ENCODE measurements at regions not wholly inside any gene's neighbourhood (a gene's known extent, or its start where the extent isn't known, plus 50 kb on each side); places are given as distances from the start of the nearest gene placed in this dataset.
A peak's percentile ranks its signal among the peaks of the same experiment; 100 is the strongest.

DNA sequence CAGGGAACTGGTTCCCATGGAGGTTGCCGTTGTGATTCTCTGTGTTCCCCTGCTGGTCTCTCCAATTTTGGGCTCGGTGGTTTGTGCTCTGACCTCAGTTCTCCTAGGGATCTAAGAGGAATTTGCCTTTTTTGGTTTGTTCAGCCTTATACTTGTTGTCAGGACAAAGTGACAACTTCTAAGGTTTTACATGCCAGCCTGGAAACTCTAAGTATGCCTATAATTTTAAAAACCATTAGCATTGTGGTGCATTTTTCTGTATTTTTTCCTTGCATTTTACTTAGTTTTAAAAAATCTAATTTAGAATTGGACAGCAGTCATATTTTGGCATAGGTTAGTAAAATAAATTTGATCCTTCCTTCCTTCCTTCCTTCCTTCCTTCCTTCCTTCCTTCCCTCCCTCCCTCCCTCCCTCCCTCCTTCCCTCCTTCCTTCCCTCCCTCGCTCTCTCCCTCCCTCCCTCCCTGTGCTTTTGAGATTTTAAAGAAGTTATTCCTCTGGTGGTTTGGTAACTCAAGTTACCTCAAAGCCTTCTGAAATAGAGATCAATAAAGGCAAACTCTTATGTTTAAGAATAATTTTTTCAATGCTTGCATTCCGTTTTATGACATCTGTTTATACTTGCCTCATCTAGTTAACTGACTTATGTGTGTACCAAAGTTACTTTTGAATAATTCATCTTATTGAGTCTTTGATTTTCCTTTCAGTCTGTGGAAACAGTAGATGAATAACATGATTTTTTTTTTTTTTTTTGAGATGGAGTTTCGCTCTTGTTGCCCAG lies 141.3 kb upstream of the RGS17 start:
- DNase-seq (ENCODE audit: low spot score): peak; percentile 43

DNA sequence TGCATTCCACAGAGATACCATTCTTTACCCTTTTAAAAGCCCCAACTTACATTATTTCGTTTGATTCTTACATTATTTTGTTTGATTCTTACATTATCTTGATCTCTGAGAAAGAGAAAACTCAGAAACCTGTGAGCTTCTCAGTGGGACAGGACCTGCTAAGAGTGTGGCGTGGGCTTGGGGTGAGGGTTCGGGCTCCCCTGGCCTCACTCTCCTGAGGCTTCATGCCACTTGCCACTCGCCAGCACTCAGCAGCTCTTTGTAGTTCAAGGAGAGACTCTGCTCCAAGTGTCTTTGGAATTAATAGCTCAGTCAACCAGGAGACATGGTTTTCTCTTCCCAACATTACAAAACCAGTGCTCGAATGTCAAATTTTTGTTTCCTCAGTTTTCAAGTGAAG lies 132.4 kb upstream of the RGS17 start:
- peak; percentile 28 for DNase-seq (ENCODE audit: low spot score)

DNA sequence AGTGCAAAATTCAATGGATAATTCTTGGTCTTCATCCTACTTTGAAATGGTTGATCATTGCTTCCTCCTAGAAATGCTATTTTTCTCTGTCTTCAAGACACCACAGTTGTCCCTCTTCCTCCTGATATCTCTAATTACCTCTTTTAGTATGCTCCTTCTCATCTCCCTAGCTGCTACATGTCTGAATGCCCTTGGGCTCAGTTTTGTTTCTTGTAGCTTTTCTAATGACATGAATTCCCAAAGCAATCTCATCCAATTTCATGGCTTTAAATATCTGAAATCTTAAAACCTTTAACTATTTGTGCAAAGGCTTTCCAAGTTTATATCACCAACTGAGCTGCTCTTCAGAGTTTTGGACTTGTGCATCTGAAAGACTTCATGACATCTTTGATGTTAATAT lies 120.2 kb upstream of the RGS17 start:
- DNase-seq (ENCODE audit: low spot score): no peak

DNA sequence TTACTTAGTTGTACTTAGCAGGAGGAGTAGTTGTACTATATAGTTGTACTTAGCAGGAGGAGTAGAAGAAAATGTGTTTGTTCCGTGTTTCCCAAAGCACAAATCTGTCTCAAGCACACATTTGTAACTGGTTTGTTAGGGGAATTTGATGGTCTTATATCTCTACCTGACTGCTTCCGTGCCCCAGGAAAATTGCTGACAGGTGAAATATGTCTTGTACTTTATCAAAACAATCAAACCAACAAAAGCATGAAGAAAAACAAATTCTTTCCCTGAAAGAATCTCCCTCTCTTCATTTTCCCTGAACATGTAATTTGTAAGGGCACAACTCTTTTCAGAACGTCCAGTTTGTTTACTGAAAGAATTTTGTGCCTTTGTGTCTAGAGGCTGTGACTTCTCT lies 106.6 kb upstream of the RGS17 start:
- no peak for DNase-seq (ENCODE audit: low spot score)

DNA sequence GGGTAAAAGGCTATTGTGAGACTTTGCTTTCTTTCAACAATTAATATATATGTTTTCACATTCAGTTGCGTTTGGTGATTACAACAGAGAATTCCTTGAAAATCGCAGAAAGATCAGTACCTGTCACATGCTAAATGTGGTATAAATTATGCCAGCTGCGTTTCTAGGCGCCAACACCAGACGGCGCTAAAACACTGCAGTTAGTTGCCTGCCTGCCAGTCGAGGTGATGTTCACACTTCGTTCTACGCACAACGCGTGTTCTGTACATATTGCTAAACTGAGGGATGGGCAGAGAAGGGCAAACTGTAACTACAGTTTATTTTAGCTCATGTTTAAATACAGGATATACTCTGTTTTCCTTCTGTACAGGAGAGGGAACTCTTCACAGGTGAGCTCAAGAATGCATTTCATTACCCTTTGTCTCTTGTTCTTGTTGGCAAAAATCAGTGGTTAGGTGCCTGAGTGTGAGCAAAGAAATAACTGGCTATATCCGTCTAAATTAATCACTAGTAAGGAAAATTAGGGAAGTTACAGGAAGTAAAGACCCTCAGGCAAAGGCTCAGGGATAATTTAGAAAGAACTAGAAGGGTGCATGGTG lies 100.1 kb upstream of the RGS17 start:
- no peak for DNase-seq (ENCODE audit: low spot score)

DNA sequence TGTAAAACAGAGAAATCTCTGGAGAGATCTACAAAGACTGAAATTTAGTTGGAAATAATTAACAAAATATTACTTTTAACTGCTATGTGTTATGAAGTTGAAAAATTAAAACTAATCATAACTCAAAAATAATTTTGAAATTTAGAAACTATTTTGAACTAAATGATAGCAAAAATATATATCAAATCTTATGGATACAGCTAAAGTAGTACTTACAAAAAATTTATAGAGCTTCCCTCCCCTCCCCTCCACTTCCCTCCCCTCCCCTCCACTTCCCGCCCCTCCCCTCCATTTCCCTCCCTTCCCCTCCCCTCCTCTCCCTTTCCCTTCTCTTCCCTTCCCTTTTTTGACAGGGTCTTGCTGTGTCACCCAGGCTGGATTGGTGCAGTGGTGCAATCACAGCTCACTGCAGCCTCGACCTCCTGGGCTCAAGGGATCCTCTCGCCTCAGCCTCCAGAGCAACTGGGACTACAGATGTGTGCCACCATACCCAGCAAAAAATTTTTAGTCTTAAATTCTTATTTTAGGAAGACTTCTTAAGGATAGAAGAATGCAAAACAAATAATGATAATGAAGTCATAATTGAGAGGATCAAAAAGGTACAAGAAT lies 87.2 kb upstream of the RGS17 start:
- no peak for DNase-seq (ENCODE audit: low spot score)

DNA sequence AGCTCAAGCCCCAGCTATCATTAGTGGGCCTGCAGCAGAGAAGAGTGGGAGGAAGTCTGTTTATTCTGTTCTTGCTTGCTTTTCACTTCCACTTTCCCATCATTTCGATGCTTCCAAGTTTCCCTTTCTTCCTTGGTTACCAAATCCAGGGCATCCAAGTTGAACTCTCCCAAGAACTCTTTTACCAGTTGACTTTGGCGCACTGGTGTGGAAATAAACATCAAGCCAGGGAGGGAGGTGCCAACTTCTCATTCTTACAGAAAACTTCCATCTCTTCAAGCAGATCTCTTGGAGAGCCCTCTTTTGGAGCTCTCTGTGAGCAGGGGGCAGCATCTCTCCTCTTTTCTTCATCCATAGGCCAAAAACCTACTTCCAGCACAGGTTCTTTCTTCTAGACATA lies 85.7 kb upstream of the RGS17 start:
- DNase-seq (ENCODE audit: low spot score): no peak

DNA sequence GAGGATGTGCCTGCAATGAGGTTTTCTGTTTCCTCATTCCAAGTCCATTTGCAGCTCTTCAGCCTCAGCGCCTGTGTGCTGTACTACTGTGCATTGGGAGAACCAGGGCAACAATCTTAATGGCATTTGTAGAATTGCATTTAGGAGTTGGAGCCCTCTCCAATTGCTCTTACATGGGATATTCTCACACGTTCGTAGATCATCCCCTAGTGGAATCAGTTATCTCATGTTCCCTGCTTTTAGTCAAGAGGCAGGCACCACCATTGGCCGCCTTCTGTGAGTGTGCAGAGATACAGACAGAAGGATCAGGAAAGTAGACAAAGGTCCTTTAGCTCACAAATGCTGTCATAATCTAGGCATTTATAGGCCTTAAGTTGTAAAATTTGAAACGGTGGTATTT lies 84.2 kb upstream of the RGS17 start:
- no peak for DNase-seq (ENCODE audit: low spot score)

DNA sequence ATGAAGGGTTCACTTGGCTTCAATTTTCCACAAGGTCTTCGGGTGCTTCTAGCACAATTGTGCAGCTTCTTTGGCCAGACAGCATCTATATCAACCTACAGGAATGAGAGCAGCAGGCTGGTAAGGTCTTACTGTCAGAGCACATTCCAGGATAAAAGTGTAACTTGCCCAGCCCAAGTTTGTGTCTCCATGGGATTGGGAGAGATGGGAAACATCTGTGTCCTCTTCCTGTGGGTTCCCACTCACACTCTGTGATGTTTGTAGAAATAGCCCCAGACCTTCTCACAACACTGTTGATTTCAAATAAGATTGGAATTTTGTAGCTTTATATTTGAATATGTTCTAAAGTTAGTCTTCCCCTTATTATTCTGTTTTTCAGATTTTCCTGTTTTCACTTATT lies 83.4 kb upstream of the RGS17 start:
- DNase-seq (ENCODE audit: low spot score): no peak

DNA sequence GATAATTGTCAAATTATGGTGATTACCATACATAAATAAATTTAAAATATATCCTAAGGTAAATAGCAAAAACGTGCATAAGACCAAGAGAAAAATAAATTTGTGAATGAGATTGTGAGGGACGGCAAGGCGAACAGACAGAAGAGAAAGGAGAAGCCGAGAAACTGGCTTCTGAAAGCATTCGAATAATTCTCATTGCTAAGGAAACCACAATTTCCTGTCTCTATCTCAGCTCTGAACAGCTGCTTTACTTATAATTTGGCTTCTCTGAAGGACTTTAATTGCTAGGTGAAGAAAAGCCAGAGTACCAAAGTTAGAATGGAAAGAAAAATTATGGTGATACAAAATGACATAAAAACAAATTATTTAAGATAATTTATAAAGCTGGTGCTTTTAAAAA lies 79.0 kb upstream of the RGS17 start:
- no peak for DNase-seq (ENCODE audit: low spot score)

DNA sequence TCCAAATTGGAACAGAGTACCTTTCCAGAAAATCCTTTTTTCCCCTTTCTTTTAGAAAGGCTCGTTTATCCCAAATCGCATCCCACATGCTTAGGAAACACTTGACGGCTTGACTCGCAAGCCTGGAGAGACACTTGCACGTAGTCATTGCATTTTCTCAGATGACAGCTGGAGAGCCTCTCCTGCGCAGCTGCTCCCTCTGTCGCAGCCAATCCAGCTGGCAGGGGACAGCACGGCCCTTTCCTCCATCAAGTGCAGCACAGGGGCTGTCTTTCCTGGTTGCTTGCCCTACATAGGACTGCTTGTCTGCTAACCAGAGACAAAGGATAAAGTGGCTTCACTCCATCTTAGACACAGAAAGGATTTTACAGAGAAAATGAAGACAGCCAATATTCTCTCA lies 77.6 kb upstream of the RGS17 start:
- no peak for DNase-seq (ENCODE audit: low spot score)

DNA sequence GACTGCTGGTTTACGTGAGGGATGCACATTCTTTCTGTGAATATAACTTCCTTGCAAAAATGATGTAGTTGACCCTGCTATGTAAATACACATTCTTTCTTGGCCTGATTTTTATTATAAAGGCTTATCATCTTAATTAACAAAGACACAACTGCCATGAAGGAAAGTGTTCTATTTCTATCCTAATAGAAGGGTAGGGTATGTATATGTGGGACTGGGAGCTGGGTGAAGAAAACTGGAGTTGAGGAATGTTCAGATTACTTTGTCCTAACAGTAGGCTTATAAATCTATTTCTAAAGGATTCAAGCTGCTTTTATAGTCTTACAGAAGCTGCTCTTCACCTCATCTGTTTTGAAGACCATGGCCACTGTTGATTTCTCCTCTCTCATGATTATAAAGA lies 76.5 kb upstream of the RGS17 start:
- no peak for DNase-seq (ENCODE audit: low spot score)

DNA sequence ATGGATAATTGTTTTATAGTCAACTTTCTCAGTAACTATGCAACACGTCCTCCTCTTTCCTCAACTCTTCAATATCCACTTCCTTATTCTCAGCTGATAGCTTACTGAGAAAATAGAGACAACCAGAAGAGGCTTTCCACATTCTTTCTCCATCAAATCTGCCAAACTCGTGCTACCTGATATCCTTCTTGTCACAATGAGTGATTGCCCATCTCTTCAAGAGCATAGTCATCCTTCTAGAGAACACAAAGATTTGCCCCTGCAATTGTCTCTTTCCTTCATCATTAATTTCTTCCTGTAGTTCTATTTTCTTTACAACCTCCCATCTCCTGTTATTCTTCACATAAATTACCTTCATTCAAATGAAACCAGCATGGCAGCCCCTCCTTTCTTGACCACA lies 75.9 kb upstream of the RGS17 start:
- DNase-seq (ENCODE audit: low spot score): no peak

DNA sequence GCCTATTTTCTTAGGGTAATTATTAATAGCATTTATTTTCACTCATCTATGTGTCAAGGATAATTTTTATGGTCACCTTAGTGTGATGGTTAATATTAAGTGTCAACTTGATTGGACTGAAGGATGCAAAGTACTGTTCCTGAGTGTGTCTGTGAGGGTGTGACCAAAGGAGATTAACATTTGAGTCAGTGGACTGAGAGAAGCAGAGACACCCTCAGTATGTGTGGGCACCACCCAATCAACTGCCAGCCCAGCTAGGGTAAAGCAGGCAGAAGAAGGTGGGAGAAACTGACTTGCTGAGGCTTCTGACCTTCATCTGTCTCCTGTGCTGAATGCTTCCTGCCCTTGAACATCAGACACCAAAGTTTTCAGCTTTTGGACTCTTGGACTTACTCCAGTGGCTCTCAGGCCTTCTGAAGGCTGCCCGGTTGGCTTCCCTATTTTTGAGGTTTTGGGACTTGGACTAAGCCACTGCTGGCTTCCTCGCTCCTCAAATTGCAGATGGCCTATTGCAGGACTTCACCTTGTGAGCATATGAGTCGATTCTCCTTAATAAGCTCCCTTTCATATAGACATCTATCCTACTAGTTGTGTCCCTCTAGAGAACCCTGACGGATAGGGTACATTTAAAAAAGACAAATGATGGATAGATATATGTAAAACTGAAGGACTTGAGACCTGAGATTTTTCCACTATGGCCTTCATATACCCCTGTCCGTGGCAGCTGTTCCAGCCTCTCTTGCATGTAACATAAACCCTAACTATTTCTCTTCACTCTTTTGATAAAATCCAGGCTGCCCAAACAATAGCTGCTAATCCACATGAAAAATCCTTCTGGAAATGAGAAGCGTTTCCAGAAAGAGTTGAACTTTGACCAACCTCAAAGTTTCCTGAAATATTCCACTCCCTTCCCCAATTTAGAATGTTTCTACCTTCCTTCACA lies 62.1 kb upstream of the RGS17 start:
- DNase-seq (ENCODE audit: low spot score): no peak

DNA sequence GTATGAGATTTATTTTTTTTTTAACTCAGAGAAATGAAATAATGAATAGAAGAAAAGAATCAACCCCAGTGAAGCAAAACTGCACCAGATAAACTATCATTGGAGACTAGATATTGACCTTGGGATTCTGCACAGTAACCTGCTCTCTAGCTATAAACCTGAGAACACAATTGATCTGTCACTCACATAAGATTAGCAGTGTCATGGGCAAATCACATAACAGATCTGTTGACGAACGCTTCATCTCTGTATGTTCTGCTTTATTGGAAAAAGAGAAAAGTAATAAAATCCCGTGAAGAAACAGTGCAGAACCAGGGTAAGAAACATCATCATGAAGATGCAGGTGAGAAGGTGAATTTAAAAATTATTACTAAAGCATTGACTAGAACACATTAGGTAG lies 52.8 kb upstream of the RGS17 start:
- no peak for DNase-seq (ENCODE audit: low spot score)

Data from mesenteric fat pad (tissue), 1 donor.